H1 (cell line): ENCODE measurements at regions not wholly inside any gene's neighbourhood (a gene's known extent, or its start where the extent isn't known, plus 50 kb on each side); places are given as distances from the start of the nearest gene placed in this dataset.

Experiments used
- CTCF ChIA-PET: fragments of 300-600 bp; sonication (Branson Sonifier 250); formaldehyde crosslinking; loops from one replicate; lab custom pipeline; 2021; ENCODE audit not compliant: partially characterized antibody; lab: Charles Lee
- POLR2A ChIA-PET: fragments of 300-600 bp; sonication (Branson Sonifier 250); formaldehyde crosslinking; loops from one replicate; lab custom pipeline; 2021; ENCODE audit warnings: inconsistent platforms; ENCODE audit not compliant: partially characterized antibody; lab: Charles Lee
- DNase-seq, 2 experiments: peaks; one replicate each; pipeline versions ENCODE4 v3.0.0 to v3.0.0-alpha.2; 2010 to 2022; ENCODE audit warnings: low spot score in 2 of 2, low read depth in 1 of 2, mixed read lengths in 1 of 2
- FAIRE-seq: peaks from 2 replicates; lab custom pipeline; 2011; peaks lifted over from hg19 to GRCh38; lab: Jason Lieb, UNC
- H2AFZ ChIP-seq: 2 replicates; pipeline ENCODE4 v1.8.1; 2012; ENCODE audit warnings: low read length, inconsistent platforms
- H2AK5ac ChIP-seq: 2 replicates; pipeline ENCODE4 v1.6.1; 2013; ENCODE audit warnings: low read depth, low read length
- H2BK120ac ChIP-seq: replicated peaks from 2 replicates; pipeline ENCODE3; 2013; ENCODE audit warnings: low read depth, low read length, inconsistent platforms
- H2BK12ac ChIP-seq: 2 replicates; pipeline ENCODE4 v1.6.1; 2013; ENCODE audit warnings: low read depth, low read length
- H2BK15ac ChIP-seq: 2 replicates; pipeline ENCODE4 v1.6.1; 2013; ENCODE audit warnings: low read length
- H2BK20ac ChIP-seq: 2 replicates; pipeline ENCODE4 v1.6.1; 2013; ENCODE audit warnings: low read length
- H2BK5ac ChIP-seq: 2 replicates; pipeline ENCODE4 v1.6.1; 2013; ENCODE audit warnings: low read depth, low read length
- H3K14ac ChIP-seq: 2 replicates; pipeline ENCODE4 v1.6.1; 2013; ENCODE audit warnings: inconsistent platforms; ENCODE audit not compliant: insufficient read length
- H3K18ac ChIP-seq: 2 replicates; pipeline ENCODE4 v1.6.1; 2013; ENCODE audit warnings: low read length; ENCODE audit errors: extremely low read depth
- H3K23ac ChIP-seq: 2 replicates; pipeline ENCODE4 v1.6.1; 2013; ENCODE audit warnings: inconsistent platforms; ENCODE audit not compliant: insufficient read length
- H3K23me2 ChIP-seq: 2 replicates; pipeline ENCODE4 v1.6.1; 2013; ENCODE audit warnings: low read depth, low read length
- H3K27ac ChIP-seq: 2 replicates; pipeline ENCODE4 v1.6.1; 2011; ENCODE audit warnings: low read depth, low read length, inconsistent platforms
- H3K27me3 ChIP-seq, 4 experiments: replicated peaks in 1 of 4; 1 replicate in 1 of 4; 2 replicates in 3 of 4; pipeline versions ENCODE4 v1.6.1 to v1.8.1; 2011 to 2013; ENCODE audit warnings: low read length in 3 of 4, mild to moderate bottlenecking in 3 of 4, inconsistent platforms in 2 of 4, mixed read lengths in 2 of 4, moderate library complexity in 1 of 4; ENCODE audit not compliant: control insufficient read depth in 3 of 4, insufficient read depth in 3 of 4; ENCODE audit errors: extremely low read depth in 1 of 4
- H3K36me3 ChIP-seq, 4 experiments: 2 replicates each; pipeline versions ENCODE4 v1.6.1 to v1.8.1; 2011 to 2013; ENCODE audit warnings: mild to moderate bottlenecking in 4 of 4, low read length in 3 of 4, moderate library complexity in 2 of 4, control low read depth in 1 of 4, inconsistent platforms in 1 of 4; ENCODE audit not compliant: insufficient read depth in 4 of 4, control insufficient read depth in 2 of 4
- H3K4ac ChIP-seq: replicated peaks from 2 replicates; pipeline ENCODE3; 2013; ENCODE audit warnings: low read length, low read depth, mixed read lengths, inconsistent platforms; ENCODE audit not compliant: insufficient read length
- H3K4me1 ChIP-seq, 4 experiments: replicated peaks in 1 of 4; 1 replicate in 1 of 4; 2 replicates in 3 of 4; pipeline versions ENCODE4 v1.6.1 to v1.8.1; 2011 to 2013; ENCODE audit warnings: low read length in 3 of 4, inconsistent platforms in 2 of 4, mixed read lengths in 1 of 4; ENCODE audit not compliant: insufficient read depth in 4 of 4, control insufficient read depth in 3 of 4
- H3K4me2 ChIP-seq, 2 experiments: 2 replicates each; pipeline versions ENCODE4 v1.6.1 to v1.8.1; 2011 to 2013; ENCODE audit warnings: low read depth in 2 of 2, low read length in 2 of 2, control low read depth in 1 of 2, inconsistent platforms in 1 of 2, mild to moderate bottlenecking in 1 of 2; ENCODE audit not compliant: insufficient read depth in 1 of 2
- H3K4me3 ChIP-seq, 4 experiments: fragments of 200-600, 300-600 bp in 1 of 4; sonication (generic), shearing (Covaris generic), sonication (Bioruptor Twin) in 1 of 4; 2 replicates each; pipeline versions ENCODE4 v1.5.1 to v1.8.1; 2011 to 2016; ENCODE audit warnings: low read length in 4 of 4, low read depth in 3 of 4, control low read depth in 2 of 4, inconsistent platforms in 2 of 4, mild to moderate bottlenecking in 2 of 4, mixed read lengths in 1 of 4, moderate library complexity in 1 of 4; ENCODE audit not compliant: insufficient read depth in 2 of 4; ENCODE audit errors: extremely low read depth in 1 of 4
- H3K56ac ChIP-seq: replicated peaks from 2 replicates; pipeline ENCODE3; 2013; ENCODE audit warnings: low read depth, mild to moderate bottlenecking, mixed read lengths, low read length, inconsistent platforms; ENCODE audit not compliant: insufficient read length
- H3K79me1 ChIP-seq: 2 replicates; pipeline ENCODE4 v1.6.1; 2013; ENCODE audit warnings: low read depth, low read length, control low read depth
- H3K79me2 ChIP-seq, 2 experiments: 2 replicates each; pipeline versions ENCODE4 v1.6.1 to v1.8.1; 2012 to 2013; ENCODE audit warnings: low read length in 2 of 2, mild to moderate bottlenecking in 2 of 2, inconsistent platforms in 1 of 2; ENCODE audit not compliant: insufficient read depth in 2 of 2, control insufficient read depth in 1 of 2
- H3K9ac ChIP-seq, 4 experiments: replicated peaks in 1 of 4; 1 replicate in 1 of 4; 2 replicates in 3 of 4; pipeline versions ENCODE4 v1.6.1 to v1.8.1; 2011 to 2013; ENCODE audit warnings: low read depth in 3 of 4, low read length in 3 of 4, control low read depth in 2 of 4, mild to moderate bottlenecking in 2 of 4, moderate library complexity in 2 of 4, inconsistent platforms in 1 of 4; ENCODE audit errors: extremely low read depth in 1 of 4
- H3K9me3 ChIP-seq, 2 experiments: 2 replicates each; pipeline versions ENCODE4 v1.6.1 to v1.8.1; 2012 to 2013; ENCODE audit warnings: mild to moderate bottlenecking in 2 of 2, moderate library complexity in 2 of 2, control low read depth in 1 of 2, inconsistent platforms in 1 of 2, low read depth in 1 of 2, low read length in 1 of 2, mixed read lengths in 1 of 2; ENCODE audit not compliant: insufficient read depth in 2 of 2
- H4K20me1 ChIP-seq, 2 experiments: replicated peaks in 1 of 2; 2 replicates each; pipeline versions ENCODE3 to v1.8.1; 2011 to 2013; ENCODE audit warnings: inconsistent platforms in 2 of 2, low read length in 2 of 2, mild to moderate bottlenecking in 1 of 2; ENCODE audit not compliant: insufficient read depth in 2 of 2, control insufficient read depth in 1 of 2
- H4K5ac ChIP-seq: 2 replicates; pipeline ENCODE4 v1.6.1; 2013; ENCODE audit warnings: low read length, low read depth, mixed read lengths, inconsistent platforms; ENCODE audit not compliant: insufficient read length
- H4K8ac ChIP-seq: 2 replicates; pipeline ENCODE4 v1.8.0; 2013; ENCODE audit warnings: mild to moderate bottlenecking, moderate library complexity, low read length, inconsistent platforms; ENCODE audit not compliant: insufficient read depth; ENCODE audit errors: extremely low read depth
- H4K91ac ChIP-seq: replicated peaks from 2 replicates; pipeline ENCODE3; 2013; ENCODE audit warnings: low read length, mixed read lengths, inconsistent platforms; ENCODE audit not compliant: insufficient read length
- CBX5 ChIP-seq: fragments of 300-800, 300-1000 bp; sonication (generic); IDR thresholded peaks from 2 replicates; pipeline ENCODE4 v1.7.1; 2016; ENCODE audit warnings: antibody characterized with exemption, low read length, low read depth
- CBX8 ChIP-seq: fragments of 300-800, 300-1000 bp; sonication (generic); IDR thresholded peaks from 2 replicates; pipeline ENCODE4 v1.7.1; 2016; ENCODE audit warnings: low read depth, low read length, borderline replicate concordance
- CREB1 ChIP-seq: IDR thresholded peaks from 2 replicates; pipeline ENCODE4 v1.6.1; 2012; ENCODE audit warnings: inconsistent platforms
- CTBP2 ChIP-seq: IDR thresholded peaks from 2 replicates; pipeline ENCODE4 v1.7.0; 2011; ENCODE audit warnings: borderline replicate concordance, mild to moderate bottlenecking, moderate library complexity, mixed read lengths, low read length; ENCODE audit not compliant: insufficient read depth, insufficient read length
- EZH2 ChIP-seq: fragments of 200-600 bp; sonication (generic); IDR thresholded peaks from 2 replicates; pipeline ENCODE4 v1.7.1; 2012; ENCODE audit warnings: low read depth, mild to moderate bottlenecking, moderate library complexity, low read length, inconsistent platforms; ENCODE audit not compliant: severe bottlenecking
- HDAC2 ChIP-seq, 2 experiments: fragments of 300-600 bp in 1 of 2; sonication (generic) in 1 of 2; IDR thresholded peaks; 2 replicates each; pipeline ENCODE4 v1.6.1; 2011 to 2012; ENCODE audit warnings: low read depth in 2 of 2, low read length in 2 of 2, mild to moderate bottlenecking in 2 of 2, moderate library complexity in 2 of 2, borderline replicate concordance in 1 of 2, inconsistent platforms in 1 of 2
- PHF8 ChIP-seq: fragments of 200-600 bp; sonication (generic); conservative IDR thresholded peaks from 2 replicates; pipeline ENCODE4 v1.7.1; 2012; ENCODE audit warnings: low read depth, mild to moderate bottlenecking, inconsistent platforms, low read length, moderate library complexity
- RXRA ChIP-seq: IDR thresholded peaks from 2 replicates; pipeline ENCODE4 v1.6.1; 2011; ENCODE audit warnings: low read depth, mild to moderate bottlenecking, low read length, moderate library complexity; ENCODE audit not compliant: insufficient read depth
- SP1 ChIP-seq: IDR thresholded peaks from 2 replicates; pipeline ENCODE4 v1.6.1; 2011; ENCODE audit warnings: low read depth, low read length
- TAF1 ChIP-seq: IDR thresholded peaks from 2 replicates; pipeline ENCODE4 v1.6.1; 2011; ENCODE audit warnings: mild to moderate bottlenecking, low read depth, low read length
- TBP ChIP-seq: IDR thresholded peaks from 2 replicates; pipeline ENCODE4 v1.6.1; 2011; ENCODE audit warnings: low read depth, low read length, improper control_type of control experiment
- TEAD4 ChIP-seq: IDR thresholded peaks from 2 replicates; pipeline ENCODE4 v1.6.1; 2012; ENCODE audit warnings: low read depth, low read length, inconsistent platforms, mixed read lengths
- TF ChIP-seq, protein P1 (sequence below): IDR thresholded peaks from 2 replicates; pipeline ENCODE4 v1.6.1; 2012; ENCODE audit warnings: inconsistent platforms
- TF ChIP-seq, protein P2 (sequence below): IDR thresholded peaks from 2 replicates; pipeline ENCODE4 v1.6.1; 2012; ENCODE audit warnings: inconsistent platforms

DNA sequence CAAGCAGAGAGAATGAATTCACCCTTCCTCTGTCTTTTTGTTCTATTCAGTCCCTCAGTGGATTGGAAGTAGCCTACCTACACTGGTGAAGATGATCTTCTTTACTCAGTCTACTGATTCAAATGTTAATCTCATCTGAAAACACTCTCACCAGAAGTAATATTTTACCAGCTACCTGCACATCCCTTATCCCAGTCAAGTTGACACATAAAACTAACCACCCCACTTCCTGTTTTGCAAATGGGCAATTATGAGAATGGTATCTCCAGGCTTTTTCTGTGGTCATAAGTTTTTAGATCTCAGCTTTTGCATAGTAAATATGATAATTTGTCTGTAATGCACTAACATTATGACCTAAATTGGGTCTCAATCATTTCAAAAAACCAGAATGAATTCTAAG lies 228.8 kb upstream of the ECI2 start:
- Histone ChIP-seq H3K4me2 (no peak overlapping the region), H3K36me3 (no peaks in the 10 kb centered on the region), H3K79me2 (no peaks in the 10 kb centered on the region), H2BK5ac (no peak overlapping the region), H3K4ac (no peak overlapping the region), H2AFZ (0 out of 2 replicates have a peak overlapping the region, but pooled peaks have one; percentile 57), H3K27me3 (no peaks in the 10 kb centered on the region), H3K27ac (no peak overlapping the region), H2BK15ac (no peak overlapping the region), H4K20me1 (no peaks in the 10 kb centered on the region), H2AK5ac (no peak overlapping the region), H3K23ac (no peak overlapping the region), H3K4me1 (peaks cover 0 to 5% (median 0%) of the 10 kb centered on the region in 4 experiments; a peak in 3 of 7 replicates), H3K18ac (no peak overlapping the region), H4K91ac (no peak overlapping the region), H3K56ac (no peak overlapping the region), H4K8ac (no peak overlapping the region), H3K4me3 (no peak overlapping the region), H2BK12ac (no peak overlapping the region), H3K9me3 (no peaks in the 10 kb centered on the region), H3K79me1 (no peaks in the 10 kb centered on the region), H2BK20ac (no peak overlapping the region), H4K5ac (no peak overlapping the region), H3K9ac (no peak overlapping the region), H2BK120ac (no peak overlapping the region)
- FAIRE-seq (no peak), DNase-seq (no peak)
- POLR2A ChIA-PET: interaction anchor here (1.4 kb wide), 1 partner anchor 16 kb away, joined by 3 read pairs; no protein-coding TSS in a partner anchor
- CTCF ChIA-PET: interaction anchor here (0.7 to 1.4 kb wide), 2 partner anchors 441 to 682 kb away, joined by 3 read pairs; no protein-coding TSS in a partner anchor
- TF ChIP-seq CBX8 (no peak), RXRA (no peak), SP1 (no peak), CREB1 (no peak), TBP (no peak), CBX5 (no peak), HDAC2 (IDR thresholded peaks at IDR 0.05; ENCODE audit: borderline replicate concordance in 1 of 2, low read depth in 2 of 2, low read length in 2 of 2) (no peak), EZH2 (no peak), TEAD4 (no peak), CTBP2 (no peak), PHF8 (no peak), TAF1 (no peak)
- TF ChIP-seq, protein P1, sequence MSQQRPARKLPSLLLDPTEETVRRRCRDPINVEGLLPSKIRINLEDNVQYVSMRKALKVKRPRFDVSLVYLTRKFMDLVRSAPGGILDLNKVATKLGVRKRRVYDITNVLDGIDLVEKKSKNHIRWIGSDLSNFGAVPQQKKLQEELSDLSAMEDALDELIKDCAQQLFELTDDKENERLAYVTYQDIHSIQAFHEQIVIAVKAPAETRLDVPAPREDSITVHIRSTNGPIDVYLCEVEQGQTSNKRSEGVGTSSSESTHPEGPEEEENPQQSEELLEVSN: no peak
- TF ChIP-seq, protein P2, sequence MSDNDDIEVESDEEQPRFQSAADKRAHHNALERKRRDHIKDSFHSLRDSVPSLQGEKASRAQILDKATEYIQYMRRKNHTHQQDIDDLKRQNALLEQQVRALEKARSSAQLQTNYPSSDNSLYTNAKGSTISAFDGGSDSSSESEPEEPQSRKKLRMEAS: no peak
- TF ChIP-seq, all 59 proteins: peak for 0
- no peak overlapping the region for H3K14ac ChIP-seq
- H3K23me2 ChIP-seq: peaks cover 2% of the 10 kb centered on the region; the same call in 1 of the 2 replicates
